ENCODE measurements at regions not wholly inside any gene's neighbourhood (a gene's known extent, or its start where the extent isn't known, plus 50 kb on each side); places are given as distances from the start of the nearest gene placed in this dataset.

GRCh38 chr22:48320048-48320682 is 1507.5 kb downstream of the BRD1 start:
- Histone ChIP-seq H2AFZ (ENCODE audit: insufficient read depth, low read depth, low read length, poor library complexity, severe bottlenecking) (no peak overlapping the region), H3K27ac (ENCODE audit: low read length in 2 of 2) (no peak overlapping the region), H3K9ac (ENCODE audit: low read length) (no peak overlapping the region), H3K9me3 (ENCODE audit: control extremely low read depth in 1 of 3, control insufficient read depth in 2 of 3, insufficient read depth in 1 of 3, low read length in 2 of 3) (peaks cover 0 to 31% (median 7%) of the 10 kb centered on the region in 3 donors), H3K4me2 (replicated peaks; ENCODE audit: low read depth, low read length, poor library complexity, severe bottlenecking) (no peak overlapping the region), H3K79me2 (ENCODE audit: control insufficient read depth, insufficient read depth, low read length) (no peaks in the 10 kb centered on the region), H3K27me3 (replicated peaks in 1 of 4; ENCODE audit: control extremely low read depth in 1 of 4, control insufficient read depth in 3 of 4, insufficient read depth in 4 of 4, low read length in 3 of 4) (peaks cover 0 to 6% (median 0%) of the 10 kb centered on the region in 4 experiments), H4K20me1 (ENCODE audit: control insufficient read depth, insufficient read depth, low read length, poor library complexity, severe bottlenecking) (no peaks in the 10 kb centered on the region), H3K36me3 (replicated peaks in 1 of 2; ENCODE audit: control extremely low read depth in 1 of 2, control insufficient read depth in 1 of 2, extremely low read depth in 1 of 2, insufficient read depth in 2 of 2, low read length in 1 of 2) (no peaks in the 10 kb centered on the region), H3K4me1 (ENCODE audit: control insufficient read depth in 2 of 2, insufficient read depth in 2 of 2, low read length in 2 of 2) (no peaks in the 10 kb centered on the region), H3K4me3 (ENCODE audit: control extremely low read depth in 1 of 5, extremely low read depth in 1 of 5, insufficient read depth in 1 of 5, low read depth in 2 of 5, low read length in 4 of 5) (no peak overlapping the region)
- H3K4me3 Mint-ChIP-seq: no peak overlapping the region
- no peak for TF ChIP-seq EZH2 (IDR thresholded peaks at IDR 0.05; ENCODE audit: borderline replicate concordance, insufficient read depth, low read depth, low read length, poor library complexity, severe bottlenecking)
- H3K27ac Mint-ChIP-seq: no peak overlapping the region
- POLR2A ChIA-PET: no interaction called here
- H3K27me3 Mint-ChIP-seq: peaks cover 9% of the 10 kb centered on the region
- intact Hi-C loops (cut with micrococcal nuclease): no loop called here
- DNase-seq (no peak), ATAC-seq (ENCODE audit: low read depth) (no peak)
- WGBS (ENCODE audit: insufficient coverage): 69% methylated on average over 6 of the region's 13 CpGs
- no peaks in the 10 kb centered on the region for H3K4me1 Mint-ChIP-seq
- H3K9me3 Mint-ChIP-seq (ENCODE audit: insufficient read depth): peaks cover 8% of the 10 kb centered on the region
- CTCF ChIA-PET: no interaction called here

GRCh38 chr22:48319321-48320047 is 1508.2 kb downstream of the BRD1 start:
- Histone ChIP-seq H3K27me3 (replicated peaks in 1 of 4; ENCODE audit: control extremely low read depth in 1 of 4, control insufficient read depth in 3 of 4, insufficient read depth in 4 of 4, low read length in 3 of 4) (peaks cover 0 to 6% (median 0%) of the 10 kb centered on the region in 4 experiments), H3K4me1 (ENCODE audit: control insufficient read depth in 2 of 2, insufficient read depth in 2 of 2, low read length in 2 of 2) (no peaks in the 10 kb centered on the region), H4K20me1 (ENCODE audit: control insufficient read depth, insufficient read depth, low read length, poor library complexity, severe bottlenecking) (no peaks in the 10 kb centered on the region), H2AFZ (ENCODE audit: insufficient read depth, low read depth, low read length, poor library complexity, severe bottlenecking) (no peak overlapping the region), H3K9ac (ENCODE audit: low read length) (no peak overlapping the region), H3K36me3 (replicated peaks in 1 of 2; ENCODE audit: control extremely low read depth in 1 of 2, control insufficient read depth in 1 of 2, extremely low read depth in 1 of 2, insufficient read depth in 2 of 2, low read length in 1 of 2) (no peaks in the 10 kb centered on the region), H3K9me3 (ENCODE audit: control extremely low read depth in 1 of 3, control insufficient read depth in 2 of 3, insufficient read depth in 1 of 3, low read length in 2 of 3) (peaks cover 0 to 29% (median under 1%) of the 10 kb centered on the region in 3 donors), H3K79me2 (ENCODE audit: control insufficient read depth, insufficient read depth, low read length) (no peaks in the 10 kb centered on the region), H3K4me2 (replicated peaks; ENCODE audit: low read depth, low read length, poor library complexity, severe bottlenecking) (no peak overlapping the region), H3K27ac (ENCODE audit: low read length in 2 of 2) (no peak overlapping the region), H3K4me3 (ENCODE audit: control extremely low read depth in 1 of 5, extremely low read depth in 1 of 5, insufficient read depth in 1 of 5, low read depth in 2 of 5, low read length in 4 of 5) (no peak overlapping the region)
- intact Hi-C loops (cut with micrococcal nuclease): no loop called here
- POLR2A ChIA-PET: no interaction called here
- no peak for ATAC-seq (ENCODE audit: low read depth)
- no peak for DNase-seq
- peaks cover 9% of the 10 kb centered on the region for H3K27me3 Mint-ChIP-seq
- no peak overlapping the region for H3K4me3 Mint-ChIP-seq
- no peak for TF ChIP-seq CTCF (IDR thresholded peaks at IDR 0.05)
- no peak for TF ChIP-seq EZH2 (IDR thresholded peaks at IDR 0.05; ENCODE audit: borderline replicate concordance, insufficient read depth, low read depth, low read length, poor library complexity, severe bottlenecking)
- H3K4me1 Mint-ChIP-seq: no peaks in the 10 kb centered on the region
- 88% methylated on average over 11 of the region's 14 CpGs for WGBS (ENCODE audit: insufficient coverage)
- H3K9me3 Mint-ChIP-seq (ENCODE audit: insufficient read depth): peaks cover 3% of the 10 kb centered on the region
- CTCF ChIA-PET: no interaction called here
- H3K27ac Mint-ChIP-seq: no peak overlapping the region
